Stomach (tissue), 4 donors: ENCODE measurements at regions not wholly inside any gene's neighbourhood (a gene's known extent, or its start where the extent isn't known, plus 50 kb on each side); places are given as distances from the start of the nearest gene placed in this dataset.

Experiments used
- POLR2A ChIP-seq, 4 donors: fragments of 450-650 bp; IDR thresholded peaks; one replicate each; pipeline ENCODE4 v1.6.1; 2016; ENCODE audit warnings: antibody characterized with exemption in 4 of 4, control low read depth in 2 of 4, mild to moderate bottlenecking in 1 of 4, moderate library complexity in 1 of 4
- POLR2AphosphoS5 ChIP-seq, 3 donors: sonication (generic); formaldehyde crosslinking; IDR thresholded peaks; one replicate each; pipeline ENCODE4 v1.6.1; 2016; ENCODE audit warnings: antibody characterized with exemption in 3 of 3
- TF ChIP-seq, protein P1 (sequence below), 7 experiments: fragments of 450-650 bp in 4 of 7; fragments of 200-600 bp in 3 of 7; sonication (generic) in 3 of 7; IDR thresholded peaks; one replicate each; pipeline ENCODE4 v1.5.1; 2016 to 2019; ENCODE audit warnings: antibody characterized with exemption in 7 of 7, control low read depth in 2 of 7, mild to moderate bottlenecking in 1 of 7

DNA sequence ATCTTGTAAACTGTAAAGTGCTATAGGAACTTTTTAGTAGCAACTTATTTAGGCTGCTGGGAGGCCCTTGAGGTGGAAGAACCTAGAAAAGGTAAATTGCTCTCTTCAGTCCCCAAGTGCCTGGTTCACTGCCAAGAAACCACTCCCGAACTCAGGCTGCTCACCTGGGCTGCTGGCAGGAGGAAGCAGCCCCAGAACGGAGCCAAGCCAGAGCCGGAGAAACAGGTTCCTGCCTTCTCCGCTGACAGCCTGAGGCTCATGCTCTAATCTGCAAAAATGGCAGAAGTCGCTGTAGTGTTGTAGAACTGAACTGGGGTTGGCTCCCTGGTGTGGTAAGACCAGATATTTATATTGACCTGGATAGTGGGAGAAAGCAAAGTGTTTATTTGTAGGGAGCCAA lies 136.0 kb downstream of the CUL2 start:
- TF ChIP-seq, protein P1, sequence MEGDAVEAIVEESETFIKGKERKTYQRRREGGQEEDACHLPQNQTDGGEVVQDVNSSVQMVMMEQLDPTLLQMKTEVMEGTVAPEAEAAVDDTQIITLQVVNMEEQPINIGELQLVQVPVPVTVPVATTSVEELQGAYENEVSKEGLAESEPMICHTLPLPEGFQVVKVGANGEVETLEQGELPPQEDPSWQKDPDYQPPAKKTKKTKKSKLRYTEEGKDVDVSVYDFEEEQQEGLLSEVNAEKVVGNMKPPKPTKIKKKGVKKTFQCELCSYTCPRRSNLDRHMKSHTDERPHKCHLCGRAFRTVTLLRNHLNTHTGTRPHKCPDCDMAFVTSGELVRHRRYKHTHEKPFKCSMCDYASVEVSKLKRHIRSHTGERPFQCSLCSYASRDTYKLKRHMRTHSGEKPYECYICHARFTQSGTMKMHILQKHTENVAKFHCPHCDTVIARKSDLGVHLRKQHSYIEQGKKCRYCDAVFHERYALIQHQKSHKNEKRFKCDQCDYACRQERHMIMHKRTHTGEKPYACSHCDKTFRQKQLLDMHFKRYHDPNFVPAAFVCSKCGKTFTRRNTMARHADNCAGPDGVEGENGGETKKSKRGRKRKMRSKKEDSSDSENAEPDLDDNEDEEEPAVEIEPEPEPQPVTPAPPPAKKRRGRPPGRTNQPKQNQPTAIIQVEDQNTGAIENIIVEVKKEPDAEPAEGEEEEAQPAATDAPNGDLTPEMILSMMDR (IDR thresholded peaks at IDR 0.05) = no peak
- peak in 2 of 3 donors; percentile 24 to 68 for TF ChIP-seq POLR2AphosphoS5 (IDR thresholded peaks at IDR 0.05)
- TF ChIP-seq POLR2A (IDR thresholded peaks at IDR 0.05) = no peak
